SJSA1 (cell line): ENCODE measurements at regions not wholly inside any gene's neighbourhood (a gene's known extent, or its start where the extent isn't known, plus 50 kb on each side); places are given as distances from the start of the nearest gene placed in this dataset.
A peak's percentile ranks its signal among the peaks of the same experiment; 100 is the strongest.

Source experiments
- DNase-seq, 2 experiments: peaks; one replicate each; pipeline ENCODE4 v3.0.0-alpha.2; 2015 to 2020; ENCODE audit warnings: low spot score in 2 of 2, low read depth in 1 of 2
- H3K27ac ChIP-seq: fragments of 250-450 bp; sonication (Bioruptor Pico); 2 replicates; pipeline ENCODE4 v1.5.1; 2020; ENCODE audit warnings: mild to moderate bottlenecking, moderate library complexity
- H3K27me3 ChIP-seq: fragments of 250-450 bp; sonication (Bioruptor Pico); replicated peaks from 2 replicates; pipeline ENCODE4 v1.5.1; 2020; ENCODE audit warnings: mild to moderate bottlenecking, moderate library complexity
- H3K36me3 ChIP-seq: fragments of 250-450 bp; sonication (Bioruptor Pico); 2 replicates; pipeline ENCODE4 v1.5.1; 2020; ENCODE audit warnings: mild to moderate bottlenecking
- H3K4me1 ChIP-seq: fragments of 250-450 bp; sonication (Bioruptor Pico); replicated peaks from 2 replicates; pipeline ENCODE4 v1.6.1; 2021; ENCODE audit warnings: mild to moderate bottlenecking
- H3K4me3 ChIP-seq: fragments of 250-450 bp; sonication (Bioruptor Pico); 2 replicates; pipeline ENCODE4 v1.5.1; 2020; ENCODE audit warnings: mild to moderate bottlenecking
- H3K9me3 ChIP-seq: fragments of 250-450 bp; sonication (Bioruptor Pico); replicated peaks from 2 replicates; pipeline ENCODE4 v1.5.1; 2020; ENCODE audit warnings: mild to moderate bottlenecking

GRCh38 chr15:38699633-38700230, 135.1 kb upstream of the RASGRP1 start:
- DNase-seq = peak; percentile 37 to 56

DNA sequence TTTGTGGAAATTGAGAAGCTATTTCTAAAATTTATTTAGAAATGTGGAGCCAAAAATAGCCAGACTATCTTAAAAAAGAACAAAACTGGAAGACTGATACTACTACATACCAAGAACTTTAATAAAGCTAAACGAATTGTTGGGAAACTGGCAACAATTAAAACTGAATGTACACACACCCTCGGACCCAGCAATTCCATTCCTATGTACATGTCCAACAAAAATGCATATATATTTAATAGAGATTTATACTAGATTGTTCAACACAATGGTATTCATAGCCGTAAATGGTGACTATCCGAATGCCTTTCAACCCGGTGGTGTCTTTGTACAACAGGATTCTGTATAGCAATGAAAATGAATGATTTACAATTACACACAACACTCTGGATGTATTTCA, 136.5 kb upstream of the RASGRP1 start:
- no peak overlapping the region for H3K27ac ChIP-seq
- H3K4me1 ChIP-seq = peaks cover 7% of the 10 kb centered on the region; the same call in 1 of the 2 replicates
- no peaks in the 10 kb centered on the region for H3K27me3 ChIP-seq
- H3K36me3 ChIP-seq = no peaks in the 10 kb centered on the region
- H3K9me3 ChIP-seq = no peaks in the 10 kb centered on the region
- H3K4me3 ChIP-seq = no peak overlapping the region
- DNase-seq = no peak

More at GRCh38 chr15:38699633-38700230, 135.1 kb upstream of the RASGRP1 start:
- H3K4me1 ChIP-seq = no peaks in the 10 kb centered on the region; the same call in 1 of the 2 replicates
- H3K27me3 ChIP-seq = no peaks in the 10 kb centered on the region
- H3K9me3 ChIP-seq = no peaks in the 10 kb centered on the region
- H3K36me3 ChIP-seq = no peaks in the 10 kb centered on the region
- H3K4me3 ChIP-seq = no peak overlapping the region
- no peak overlapping the region for H3K27ac ChIP-seq

DNA sequence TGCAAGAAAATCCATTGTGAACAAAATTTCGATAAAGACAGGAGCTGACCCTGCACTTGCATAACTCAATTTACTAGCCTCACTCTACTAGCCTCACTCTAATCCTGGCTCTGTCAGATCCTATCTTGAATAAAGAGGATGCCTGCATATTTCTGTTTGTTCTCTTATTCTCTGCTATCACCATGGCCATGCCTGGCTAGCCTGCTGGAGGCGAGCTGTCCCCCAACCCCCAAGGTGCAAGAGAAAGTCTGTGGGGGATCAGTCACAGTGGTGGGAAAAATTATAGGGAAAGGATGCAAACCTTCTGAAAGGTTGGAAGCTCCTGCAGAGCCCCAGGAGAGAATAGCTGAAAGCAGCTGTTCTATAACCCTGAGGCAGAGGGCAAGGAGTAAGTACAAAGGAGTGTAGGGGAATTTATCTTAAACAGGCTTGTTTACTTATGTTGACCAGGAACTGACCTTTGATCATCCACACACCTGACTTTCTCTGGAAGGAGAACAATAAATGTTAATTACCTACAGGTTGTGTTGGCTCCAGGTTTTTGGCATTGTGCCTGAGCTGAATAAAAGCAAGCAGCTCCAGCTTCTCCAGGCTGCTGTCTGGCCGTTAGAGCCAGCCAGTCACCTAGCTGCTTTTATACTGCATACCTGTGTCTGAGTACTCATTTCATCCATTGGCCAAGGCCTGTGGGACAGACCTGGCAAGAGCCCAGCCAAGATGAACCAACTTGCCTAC, 137.7 kb upstream of the RASGRP1 start:
- Histone ChIP-seq H3K27ac (no peak overlapping the region), H3K9me3 (no peaks in the 10 kb centered on the region), H3K4me3 (no peak overlapping the region), H3K36me3 (no peaks in the 10 kb centered on the region), H3K27me3 (no peaks in the 10 kb centered on the region), H3K4me1 (peaks cover 7% of the 10 kb centered on the region; the same call in 1 of the 2 replicates)
- no peak for DNase-seq

- Histone ChIP-seq H3K27ac (no peak overlapping the region), H3K27me3 (no peaks in the 10 kb centered on the region), H3K4me1 (peaks cover 27% of the 10 kb centered on the region), H3K36me3 (no peaks in the 10 kb centered on the region), H3K4me3 (no peak overlapping the region), H3K9me3 (no peaks in the 10 kb centered on the region)
- DNase-seq = no peak
These were observed 141.0 kb upstream of the RASGRP1 start for GRCh38 chr15:38705436-38706219.

DNA sequence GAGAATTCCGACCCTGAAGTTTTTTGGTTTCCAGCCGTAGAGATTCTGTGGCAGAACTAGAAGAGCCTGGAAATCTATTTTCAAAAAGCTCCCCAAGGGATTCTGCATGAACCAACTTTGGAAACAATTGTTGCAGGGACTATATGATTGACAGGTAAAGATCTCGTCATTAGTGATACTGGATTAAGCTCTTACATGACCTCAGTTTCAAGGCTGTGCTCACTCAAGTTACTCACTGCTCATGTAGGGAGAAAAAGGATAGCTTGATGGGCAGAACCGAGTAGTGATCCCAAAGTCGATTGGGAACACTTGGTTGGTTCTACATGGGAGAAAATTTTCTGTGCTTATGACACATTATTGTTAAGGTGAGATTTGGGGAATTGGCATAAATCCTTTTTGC, 142.3 kb upstream of the RASGRP1 start:
- Histone ChIP-seq H3K4me3 (no peak overlapping the region), H3K9me3 (no peaks in the 10 kb centered on the region), H3K27me3 (no peaks in the 10 kb centered on the region), H3K36me3 (no peaks in the 10 kb centered on the region), H3K27ac (no peak overlapping the region), H3K4me1 (peaks cover 27% of the 10 kb centered on the region)
- DNase-seq = no peak

DNA sequence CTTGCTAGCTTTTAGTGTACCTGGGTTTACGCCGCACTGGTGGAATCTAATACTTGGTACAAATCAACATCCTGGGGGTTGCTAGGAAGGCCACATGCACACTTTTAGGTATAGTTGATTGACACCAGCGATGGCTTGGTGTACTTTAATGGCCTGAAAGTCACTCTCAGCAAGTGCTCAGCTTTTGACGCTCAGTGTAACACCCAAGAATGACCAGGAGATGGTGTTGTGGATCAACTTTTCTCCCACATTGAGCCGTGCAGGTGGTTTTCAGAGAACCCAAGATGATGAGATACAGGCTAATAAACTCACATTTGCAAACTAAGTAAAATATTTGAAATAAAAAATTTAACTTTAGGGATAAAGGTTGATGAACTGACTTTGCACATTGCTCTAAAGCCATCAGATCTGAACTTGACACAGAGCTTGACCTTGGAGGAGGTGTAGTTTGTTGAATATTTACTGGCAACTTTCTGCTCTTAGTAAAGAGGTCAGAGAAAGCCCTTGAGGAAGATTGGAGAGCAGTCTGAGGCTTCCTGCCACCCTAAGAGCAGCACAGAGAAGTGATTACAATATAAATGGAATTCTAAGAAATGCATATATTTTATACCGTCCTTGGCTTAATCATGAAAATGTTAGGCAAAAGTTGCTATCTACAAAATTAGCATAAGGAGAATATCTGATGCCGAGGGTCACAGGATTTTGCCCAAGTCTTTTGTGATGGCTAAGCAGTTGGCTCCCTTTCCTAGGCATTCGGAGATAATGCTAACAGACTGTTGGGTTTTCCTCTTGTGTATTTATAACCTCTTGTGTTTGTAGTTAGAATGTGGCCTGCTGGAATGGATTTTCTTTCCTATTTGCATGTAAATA, 143.4 kb upstream of the RASGRP1 start:
- H3K36me3 ChIP-seq = no peaks in the 10 kb centered on the region
- peaks cover 27% of the 10 kb centered on the region for H3K4me1 ChIP-seq
- DNase-seq = peak in 1 of 2 experiments; percentile 63
- no peaks in the 10 kb centered on the region for H3K27me3 ChIP-seq
- H3K9me3 ChIP-seq = no peaks in the 10 kb centered on the region
- peak overlapping the region; percentile 25; the same call in 1 of the 2 replicates for H3K27ac ChIP-seq
- H3K4me3 ChIP-seq = no peak overlapping the region

DNA sequence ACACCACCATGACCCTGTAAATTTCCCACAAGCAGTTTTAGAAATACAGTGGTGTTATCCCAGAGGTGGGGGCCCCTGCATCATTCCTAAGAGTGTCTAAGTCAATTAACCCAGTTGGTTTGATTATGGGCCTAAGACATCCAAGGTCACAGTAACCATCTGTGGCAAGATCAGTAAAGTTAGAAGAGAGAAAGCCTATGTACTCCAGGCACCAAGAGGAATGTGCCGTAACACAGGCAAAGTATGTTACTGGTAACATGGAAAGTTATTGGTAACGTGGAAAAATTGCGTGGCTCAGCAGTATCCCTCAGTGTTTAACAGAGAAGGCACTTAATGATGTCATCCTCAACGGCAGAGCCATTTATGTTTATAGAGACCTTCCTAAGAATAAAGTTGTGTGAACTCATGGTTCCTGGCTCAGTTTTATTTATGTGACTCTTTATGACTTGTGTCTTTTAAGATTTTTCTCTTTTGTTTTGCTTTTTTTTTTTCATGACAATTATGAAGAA, 144.1 kb upstream of the RASGRP1 start:
- Histone ChIP-seq H3K4me3 (no peak overlapping the region), H3K27ac (peak overlapping the region; percentile 25; the same call in 1 of the 2 replicates), H3K36me3 (no peaks in the 10 kb centered on the region), H3K4me1 (peaks cover 34% of the 10 kb centered on the region), H3K27me3 (no peaks in the 10 kb centered on the region), H3K9me3 (no peaks in the 10 kb centered on the region)
- DNase-seq = peak in 1 of 2 experiments; percentile 36

GRCh38 chr15:38709196-38709595, 144.6 kb upstream of the RASGRP1 start:
- no peaks in the 10 kb centered on the region for H3K36me3 ChIP-seq
- no peak overlapping the region for H3K4me3 ChIP-seq
- no peaks in the 10 kb centered on the region for H3K27me3 ChIP-seq
- peak overlapping the region; percentile 25; the same call in 1 of the 2 replicates for H3K27ac ChIP-seq
- no peak for DNase-seq
- peaks cover 38% of the 10 kb centered on the region for H3K4me1 ChIP-seq
- H3K9me3 ChIP-seq = no peaks in the 10 kb centered on the region

DNA sequence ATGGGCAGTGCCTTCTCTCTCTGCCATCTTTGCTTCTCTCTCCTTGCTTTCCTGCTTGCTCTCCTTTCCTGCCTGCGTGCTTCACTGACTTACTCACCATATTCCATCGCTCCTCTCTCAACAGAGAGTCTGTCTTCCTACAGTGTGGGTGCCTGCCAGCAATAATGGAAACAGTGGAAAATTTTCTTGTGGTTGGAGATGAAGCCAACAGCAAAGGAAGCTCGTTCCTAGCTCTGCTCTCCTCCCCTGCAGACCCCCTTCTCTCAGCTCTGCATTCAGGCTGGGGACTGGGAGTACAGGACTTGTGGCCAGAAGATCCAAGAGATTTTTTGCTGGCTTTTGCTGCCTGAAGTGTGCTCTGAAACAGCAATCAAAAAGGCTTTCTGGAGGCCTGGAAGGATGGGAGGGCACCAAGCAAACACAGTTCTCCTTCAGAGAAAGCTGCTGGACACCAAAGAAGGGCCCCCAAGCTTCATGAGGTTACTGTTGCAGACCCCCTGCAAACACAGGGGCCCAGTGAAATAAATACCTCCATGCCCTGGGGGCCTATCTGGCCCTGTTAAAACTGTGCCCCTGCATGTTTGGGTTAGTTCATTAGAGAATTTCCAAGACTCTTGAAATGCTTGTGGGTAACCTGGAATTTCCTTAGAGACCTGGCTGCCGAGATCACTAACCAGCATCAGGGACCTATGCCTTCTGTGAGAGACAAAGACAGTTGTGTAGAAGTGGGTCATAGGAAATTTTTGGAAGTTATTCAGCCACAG, 149.9 kb upstream of the RASGRP1 start:
- Histone ChIP-seq H3K4me1 (peaks cover 36% of the 10 kb centered on the region), H3K4me3 (no peak overlapping the region), H3K36me3 (no peaks in the 10 kb centered on the region), H3K27ac (peak overlapping the region; percentile 88), H3K27me3 (no peaks in the 10 kb centered on the region), H3K9me3 (no peaks in the 10 kb centered on the region)
- peak; percentile 84 to 93 for DNase-seq

DNA sequence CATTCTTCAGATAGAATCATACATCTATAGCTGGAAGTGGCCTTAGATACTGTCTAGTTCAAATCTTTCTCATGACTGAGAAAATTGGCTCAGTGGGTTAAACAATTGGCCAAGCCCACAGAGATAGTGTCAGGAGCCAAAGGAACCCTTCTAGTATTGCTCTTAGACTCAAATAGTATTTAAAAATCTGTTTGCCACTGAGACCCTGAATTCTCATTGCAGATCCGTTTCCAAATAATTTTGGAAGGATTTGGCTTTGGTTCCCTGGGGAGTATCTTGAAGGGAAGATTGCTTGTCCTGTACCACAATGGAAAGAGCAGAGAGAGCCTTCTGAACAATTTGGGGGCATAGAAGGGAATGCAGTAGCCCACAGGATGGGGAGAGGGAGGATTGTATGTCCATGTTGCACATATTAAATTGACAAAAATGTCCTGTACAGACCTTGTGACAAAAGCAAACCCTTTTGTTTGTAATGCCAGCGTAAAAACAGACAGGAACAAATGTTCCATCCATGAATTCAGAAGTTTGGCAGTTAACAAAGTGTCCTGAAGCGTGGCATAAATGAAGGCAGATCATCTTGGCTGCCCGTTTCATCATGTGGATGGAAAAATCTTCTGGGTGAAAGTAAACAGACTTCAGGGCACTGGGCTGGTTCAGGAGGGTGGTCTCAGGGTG, 156.4 kb upstream of the RASGRP1 start:
- Histone ChIP-seq H3K36me3 (no peaks in the 10 kb centered on the region), H3K27me3 (no peaks in the 10 kb centered on the region), H3K4me3 (no peak overlapping the region), H3K27ac (no peak overlapping the region), H3K9me3 (no peaks in the 10 kb centered on the region), H3K4me1 (peaks cover 9% of the 10 kb centered on the region)
- DNase-seq = no peak

GRCh38 chr15:38721568-38721945, 156.9 kb upstream of the RASGRP1 start:
- Histone ChIP-seq H3K4me3 (no peak overlapping the region), H3K9me3 (no peaks in the 10 kb centered on the region), H3K27ac (no peak overlapping the region), H3K27me3 (no peaks in the 10 kb centered on the region), H3K36me3 (no peaks in the 10 kb centered on the region), H3K4me1 (peaks cover 8% of the 10 kb centered on the region)
- DNase-seq = peak in 1 of 2 experiments; percentile 25

DNA sequence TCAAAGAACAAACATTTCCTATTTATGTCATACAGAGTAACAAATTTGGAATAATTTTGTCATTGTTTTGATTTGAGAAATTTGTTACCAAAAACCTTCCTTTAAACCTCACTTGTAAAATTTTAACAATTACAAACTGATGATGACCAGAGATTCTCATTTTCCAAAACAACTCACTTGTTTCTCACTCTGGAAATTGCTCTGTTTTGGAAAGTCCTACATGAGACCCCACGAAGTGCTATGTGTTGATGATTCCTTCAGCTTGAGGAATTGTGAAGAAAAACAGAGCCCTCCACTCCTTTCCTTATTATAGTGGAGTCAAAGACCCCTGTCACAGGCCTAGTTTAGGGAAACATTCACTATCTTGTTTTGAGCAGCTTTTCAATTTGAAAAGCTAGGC, 157.6 kb upstream of the RASGRP1 start:
- Histone ChIP-seq H3K27ac (no peak overlapping the region), H3K4me1 (peaks cover 8% of the 10 kb centered on the region), H3K4me3 (no peak overlapping the region), H3K27me3 (no peaks in the 10 kb centered on the region), H3K36me3 (no peaks in the 10 kb centered on the region), H3K9me3 (no peaks in the 10 kb centered on the region)
- no peak for DNase-seq
